ENCODE measurements at regions not wholly inside any gene's neighbourhood (a gene's known extent, or its start where the extent isn't known, plus 50 kb on each side); places are given as distances from the start of the nearest gene placed in this dataset.

GRCh38 chr4:130214268-130214667, 1118.3 kb downstream of the C4orf33 start:
- TF ChIP-seq CTCF (IDR thresholded peaks at IDR 0.05; ENCODE audit: borderline replicate concordance, extremely low read depth, low read length, poor library complexity, severe bottlenecking) (no peak), EZH2 (IDR thresholded peaks at IDR 0.05; ENCODE audit: borderline replicate concordance, low read depth, low read length, severe bottlenecking) (no peak)

Data from DND-41 (cell line).